ENCODE measurements at regions not wholly inside any gene's neighbourhood (a gene's known extent, or its start where the extent isn't known, plus 50 kb on each side); places are given as distances from the start of the nearest gene placed in this dataset.

DNA sequence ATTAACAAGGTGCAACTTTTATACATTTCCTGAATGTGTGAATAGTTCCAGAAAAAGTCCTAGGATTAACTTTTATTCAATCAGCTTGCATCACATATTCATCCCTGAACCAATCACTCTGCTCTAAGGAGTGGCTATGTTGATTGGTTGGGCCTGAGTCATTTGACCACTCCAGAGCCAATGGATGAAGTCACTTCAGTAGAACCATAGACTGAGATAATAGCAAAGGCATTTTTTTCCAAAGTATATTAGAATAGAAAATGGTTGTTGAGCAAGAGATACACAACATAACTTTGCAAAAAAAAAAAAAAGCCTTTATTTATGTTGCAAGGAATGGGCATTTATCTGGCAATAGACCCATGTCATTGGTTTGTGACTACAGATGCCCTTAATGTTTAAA lies 55.5 kb upstream of the AGTR1 start:
- Histone ChIP-seq H3K9me3 (no peaks in the 10 kb centered on the region), H3K27me3 (no peaks in the 10 kb centered on the region), H3K4me1 (peaks cover 0 to 4% (median 0%) of the 10 kb centered on the region in 3 donors), H3K27ac (peak overlapping the region in 1 of 4 donors; percentile 67), H3K36me3 (no peaks in the 10 kb centered on the region), H3K4me3 (no peak overlapping the region)
- no peak for DNase-seq
- no peak for TF ChIP-seq POLR2A (IDR thresholded peaks at IDR 0.05)
- no peak for TF ChIP-seq CTCF (IDR thresholded peaks at IDR 0.05)
- intact Hi-C loops (cut with DNase I): no loop called here

DNA sequence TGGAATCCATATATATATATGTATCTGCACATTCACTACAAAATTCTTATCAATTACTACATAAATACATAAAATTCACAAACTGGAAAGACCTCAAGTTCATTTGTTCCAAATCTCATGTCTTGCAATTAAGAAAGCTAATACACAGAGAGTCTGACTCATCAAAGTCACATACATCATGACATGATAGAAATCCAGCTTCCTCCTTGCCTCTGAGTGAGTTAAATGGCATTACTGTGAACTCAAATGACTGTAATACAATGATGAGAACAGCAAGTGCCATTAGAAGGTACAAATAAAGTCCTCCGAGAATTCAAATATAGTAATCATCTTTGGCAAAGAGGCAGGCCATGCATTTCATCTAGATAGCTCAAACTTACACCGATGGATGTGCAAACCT lies 55.1 kb upstream of the AGTR1 start:
- Histone ChIP-seq H3K27me3 (no peaks in the 10 kb centered on the region), H3K4me3 (no peak overlapping the region), H3K27ac (peak overlapping the region in 2 of 4 donors; percentile 49 to 67), H3K9me3 (no peaks in the 10 kb centered on the region), H3K4me1 (peaks cover 0 to 4% (median 0%) of the 10 kb centered on the region in 3 donors), H3K36me3 (no peaks in the 10 kb centered on the region)
- intact Hi-C loops (cut with DNase I): no loop called here
- no peak for DNase-seq
- WGBS, 2 donors: 63 to 80% methylated on average over 2 of the region's 2 CpGs
- TF ChIP-seq POLR2A (IDR thresholded peaks at IDR 0.05): no peak
- TF ChIP-seq CTCF (IDR thresholded peaks at IDR 0.05): no peak

- WGBS, 2 donors: 32 to 42% methylated on average over 4 of the region's 4 CpGs
- Histone ChIP-seq H3K9me3 (no peaks in the 10 kb centered on the region), H3K4me1 (peaks cover 0 to 4% (median 0%) of the 10 kb centered on the region in 3 donors), H3K36me3 (no peaks in the 10 kb centered on the region), H3K27me3 (no peaks in the 10 kb centered on the region), H3K27ac (peak overlapping the region in 3 of 4 donors; percentile 49 to 67 (median 54)), H3K4me3 (no peak overlapping the region)
- no peak for TF ChIP-seq CTCF (IDR thresholded peaks at IDR 0.05)
- TF ChIP-seq POLR2A (IDR thresholded peaks at IDR 0.05): no peak
- intact Hi-C loops (cut with DNase I): no loop called here
- no peak for DNase-seq
Measured at GRCh38 chr3:148643389-148643840, 54.3 kb upstream of the AGTR1 start.

GRCh38 chr3:148646126-148646665 lies 51.5 kb upstream of the AGTR1 start:
- no peak for DNase-seq
- no peaks in the 10 kb centered on the region for H3K9me3 ChIP-seq
- no peaks in the 10 kb centered on the region for H3K27me3 ChIP-seq
- no peak overlapping the region for H3K4me3 ChIP-seq
- TF ChIP-seq CTCF (IDR thresholded peaks at IDR 0.05) (no peak), POLR2A (IDR thresholded peaks at IDR 0.05) (no peak)
- WGBS, 2 donors: 48 to 55% methylated on average over 4 of the region's 4 CpGs
- intact Hi-C loops (cut with DNase I): no loop called here
- H3K4me1 ChIP-seq: peaks cover 0 to 4% (median 0%) of the 10 kb centered on the region in 3 donors
- no peaks in the 10 kb centered on the region for H3K36me3 ChIP-seq
- H3K27ac ChIP-seq: no peak overlapping the region

Measured in esophagus squamous epithelium (tissue), 5 donors.